RPMI8226 (cell line): ENCODE measurements at regions not wholly inside any gene's neighbourhood (a gene's known extent, or its start where the extent isn't known, plus 50 kb on each side); places are given as distances from the start of the nearest gene placed in this dataset.
"Not testable (repeated sequence)": the region's sequence is repeated elsewhere in the genome, so short reads cannot be mapped to it uniquely, and the experiment has no call there.

Experiments
- DNase-seq: peaks from one replicate; pipeline ENCODE4 v3.0.0-alpha.2; 2015

GRCh38 chr10:93127642-93128215 is 54.0 kb downstream of the CYP26A1 start:
- not testable (repeated sequence) for DNase-seq

- no peak for DNase-seq
These were observed 58.3 kb downstream of the CYP26A1 start for GRCh38 chr10:93131986-93132385.

GRCh38 chr10:93138113-93138870 is 64.6 kb downstream of the CYP26A1 start:
- DNase-seq, result no peak

- no peak for DNase-seq
These were observed 65.5 kb downstream of the CYP26A1 start for GRCh38 chr10:93139059-93139655.

DNA sequence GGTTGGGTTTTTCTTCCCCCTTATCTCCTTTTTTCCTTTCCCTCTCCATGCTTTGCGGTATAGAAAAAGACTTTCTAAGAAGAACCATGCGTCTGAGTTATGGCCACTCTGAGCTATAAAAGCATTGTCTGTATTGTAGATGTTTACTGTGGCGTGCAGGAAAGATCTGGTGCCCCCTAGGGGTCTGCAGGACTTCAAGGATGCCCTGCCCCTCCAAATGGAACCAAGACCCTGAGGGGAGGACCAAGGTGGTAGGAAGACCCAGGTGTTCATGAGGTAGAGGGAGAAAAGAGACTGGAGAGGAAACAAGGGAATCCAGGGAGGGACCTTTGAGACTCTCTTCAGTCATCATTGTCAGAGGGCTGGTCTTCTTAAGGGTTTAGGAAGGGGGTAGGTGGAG is 68.8 kb downstream of the CYP26A1 start:
- DNase-seq, result no peak

GRCh38 chr10:93143281-93143680 is 69.6 kb downstream of the CYP26A1 start:
- DNase-seq, result no peak

DNA sequence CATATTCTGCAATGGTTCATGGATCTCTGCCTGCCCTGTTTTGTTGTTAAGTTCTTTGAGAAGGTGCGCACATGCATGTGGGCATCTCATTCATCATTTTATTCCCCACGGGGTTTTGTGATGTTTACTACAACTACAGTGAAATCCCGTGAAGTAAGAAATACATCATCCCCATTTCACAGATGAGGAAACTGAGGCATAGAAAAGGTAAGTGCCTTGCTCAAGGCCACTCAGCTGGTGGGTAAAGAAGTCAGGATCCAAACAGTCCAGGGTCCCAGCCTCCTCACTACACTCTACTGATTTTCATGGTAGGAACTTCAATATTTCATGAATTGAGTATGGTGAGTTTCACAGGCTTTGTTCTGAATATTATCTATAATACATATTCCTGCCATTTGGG is 72.6 kb downstream of the CYP26A1 start:
- no peak for DNase-seq

DNA sequence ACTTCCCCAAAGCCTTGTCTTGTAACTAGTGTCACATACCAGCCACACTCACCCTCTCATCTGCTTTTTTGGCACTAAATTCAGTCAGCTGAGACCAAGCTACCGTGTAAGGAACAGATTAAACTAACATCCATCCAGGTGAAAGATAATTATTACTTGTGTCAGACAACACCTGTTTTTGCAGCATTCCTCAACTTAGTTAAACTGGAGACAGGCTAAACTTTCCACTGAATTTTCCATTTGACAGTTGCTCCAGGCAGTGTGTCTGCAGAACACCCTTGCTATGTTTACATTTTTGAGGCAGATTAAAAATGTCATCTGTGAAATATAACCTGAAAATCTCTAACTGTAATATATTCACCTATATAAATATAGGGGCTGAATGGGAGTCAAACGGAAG is 73.6 kb downstream of the CYP26A1 start:
- DNase-seq, result no peak

GRCh38 chr10:93148476-93148875 is 74.8 kb downstream of the CYP26A1 start:
- DNase-seq, result no peak

GRCh38 chr10:93149761-93150160 is 76.1 kb downstream of the CYP26A1 start:
- DNase-seq, result no peak

GRCh38 chr10:93150289-93150688 is 76.6 kb downstream of the CYP26A1 start:
- DNase-seq, result no peak

GRCh38 chr10:93150990-93151547 is 77.4 kb downstream of the CYP26A1 start:
- no peak for DNase-seq

DNA sequence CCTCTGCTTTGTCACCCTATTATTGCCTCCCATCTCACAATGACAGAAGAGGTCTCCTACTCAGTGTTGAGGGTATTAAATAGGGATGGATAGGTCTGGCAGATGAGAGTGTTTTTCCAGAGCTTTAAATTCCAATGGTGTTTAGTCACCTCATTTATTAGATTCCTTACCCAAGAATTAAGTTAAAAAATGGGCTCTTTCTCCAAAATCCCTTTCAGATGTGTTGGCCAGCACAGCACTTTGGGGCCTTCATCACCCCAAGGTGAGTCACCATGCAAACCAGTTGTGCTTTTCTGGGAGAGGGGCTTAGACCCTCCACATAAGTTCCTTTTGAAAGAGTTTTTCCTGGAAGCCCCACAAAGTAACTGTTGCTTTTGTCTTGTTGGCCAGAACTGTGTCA is 78.4 kb downstream of the CYP26A1 start:
- no peak for DNase-seq

DNA sequence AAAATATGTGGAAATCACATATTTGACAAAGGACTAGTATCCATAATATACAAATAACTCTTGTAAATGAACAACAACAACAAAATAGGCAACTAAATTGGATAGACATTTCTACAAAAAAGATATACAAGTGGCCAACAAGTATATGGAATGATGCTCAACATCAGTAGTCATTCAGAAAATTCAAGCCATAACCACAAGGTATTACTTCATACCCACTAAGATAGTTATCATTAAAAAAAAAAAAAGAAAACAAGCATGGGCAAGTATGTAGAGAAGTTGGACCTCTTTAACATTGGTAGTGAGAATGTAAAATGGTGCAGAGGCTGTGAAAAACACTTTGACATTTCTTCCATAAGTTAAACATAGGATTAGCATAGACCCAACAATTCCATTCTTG is 80.8 kb downstream of the CYP26A1 start:
- DNase-seq, result no peak

DNA sequence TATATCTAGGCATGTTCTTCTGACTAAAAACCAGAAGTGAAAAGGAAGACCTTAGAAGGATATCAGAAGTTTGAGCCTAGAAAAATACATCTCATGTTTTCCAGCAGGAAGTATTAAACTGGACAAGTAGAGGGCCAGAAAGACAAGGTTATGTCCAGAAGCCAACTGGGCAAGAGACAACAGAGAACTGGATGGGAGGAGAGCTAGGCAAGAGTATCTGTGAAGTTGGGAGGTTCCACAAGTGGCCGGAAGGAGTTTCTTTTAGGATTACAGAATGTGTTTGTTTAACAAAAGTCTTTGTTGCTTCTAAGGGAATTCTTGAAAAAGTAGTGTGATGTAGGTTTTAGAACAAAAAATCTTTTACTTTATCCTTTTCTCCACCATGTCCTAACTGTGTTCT is 86.4 kb downstream of the CYP26A1 start:
- DNase-seq, result no peak

DNA sequence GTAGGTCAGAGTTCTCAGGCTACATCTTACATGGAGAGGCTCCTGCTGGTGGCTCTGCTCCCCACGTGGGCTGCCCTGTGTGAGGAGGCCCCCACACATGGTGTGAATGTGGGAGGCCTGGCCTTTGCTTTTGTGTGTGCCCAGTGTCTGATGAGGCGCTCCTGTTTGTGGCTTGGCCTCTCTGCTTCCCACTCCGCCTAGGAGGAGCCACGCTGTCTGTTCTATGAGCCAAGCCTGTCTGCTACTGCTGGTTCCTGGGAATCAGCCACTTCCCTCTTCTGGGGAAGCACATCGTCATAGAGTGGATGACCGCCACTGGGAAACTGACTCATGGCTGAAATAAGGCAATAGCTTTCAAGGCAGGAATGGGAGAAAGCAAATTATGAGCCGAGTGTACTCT is 87.1 kb downstream of the CYP26A1 start:
- no peak for DNase-seq

GRCh38 chr10:93165367-93165766 is 91.7 kb downstream of the CYP26A1 start:
- DNase-seq, result no peak

GRCh38 chr10:93166134-93166533 is 92.4 kb downstream of the CYP26A1 start:
- no peak for DNase-seq

DNA sequence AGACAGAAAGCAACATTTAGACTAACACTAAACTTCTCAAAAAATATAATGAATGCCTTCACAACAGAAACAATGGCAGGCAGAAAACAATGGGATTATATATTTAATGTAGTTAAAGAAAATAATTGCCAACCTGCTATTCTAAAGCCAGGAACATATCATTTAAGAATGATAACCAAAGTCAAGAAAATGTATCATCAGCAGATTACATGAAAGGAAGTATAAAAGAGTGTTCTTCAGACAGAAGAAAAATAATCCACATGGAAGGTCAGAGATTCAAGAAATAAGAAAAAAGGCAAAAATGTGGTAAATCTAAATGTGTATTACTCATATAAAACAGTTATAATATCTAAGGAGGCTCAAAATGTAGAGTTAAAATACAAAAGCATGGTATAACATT is 98.1 kb downstream of the CYP26A1 start:
- DNase-seq, result no peak

GRCh38 chr10:93173967-93174845 is 100.5 kb downstream of the CYP26A1 start:
- no peak for DNase-seq

- DNase-seq, result no peak
These were observed 101.8 kb downstream of the CYP26A1 start for GRCh38 chr10:93175490-93175889.

DNA sequence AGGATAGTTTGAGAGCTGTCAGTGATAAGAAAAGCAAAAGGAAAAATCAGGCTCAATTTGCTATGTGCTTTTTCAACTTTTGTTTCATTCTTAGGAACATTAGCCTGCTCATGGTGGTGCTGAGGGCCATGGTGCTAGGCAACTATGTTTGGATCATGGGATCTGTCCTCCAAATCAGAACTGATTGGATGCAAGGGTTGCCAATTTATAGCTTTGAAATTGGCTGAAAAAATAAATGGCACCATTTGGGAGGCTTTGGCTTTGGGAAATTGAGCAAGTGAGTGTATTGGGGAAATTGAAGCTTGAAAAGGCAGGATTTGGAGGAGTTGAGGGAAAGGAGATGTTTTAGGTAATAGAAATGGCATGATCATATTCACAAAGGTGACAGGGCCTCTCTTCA is 103.8 kb downstream of the CYP26A1 start:
- DNase-seq, result no peak

DNA sequence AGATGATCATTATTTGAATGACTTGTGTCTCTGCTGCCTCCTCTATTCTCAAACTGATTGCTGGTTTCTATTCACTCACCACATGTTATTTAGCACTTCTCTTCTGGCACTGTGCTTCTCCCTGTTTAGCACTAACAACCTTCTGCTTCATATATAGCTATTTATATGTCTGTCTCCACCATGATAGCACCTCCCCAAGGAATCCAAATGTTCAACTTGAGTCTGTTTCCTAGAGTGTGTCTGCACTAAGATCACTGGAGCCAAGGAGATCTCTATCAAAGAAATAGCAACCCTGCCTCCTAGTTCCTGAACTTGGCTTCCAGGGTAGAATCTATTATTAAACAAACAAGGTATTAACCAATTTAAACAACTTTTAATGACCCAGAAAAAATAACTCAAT is 104.5 kb downstream of the CYP26A1 start:
- no peak for DNase-seq
